ENCODE measurements at regions not wholly inside any gene's neighbourhood (a gene's known extent, or its start where the extent isn't known, plus 50 kb on each side); places are given as distances from the start of the nearest gene placed in this dataset.

DNA sequence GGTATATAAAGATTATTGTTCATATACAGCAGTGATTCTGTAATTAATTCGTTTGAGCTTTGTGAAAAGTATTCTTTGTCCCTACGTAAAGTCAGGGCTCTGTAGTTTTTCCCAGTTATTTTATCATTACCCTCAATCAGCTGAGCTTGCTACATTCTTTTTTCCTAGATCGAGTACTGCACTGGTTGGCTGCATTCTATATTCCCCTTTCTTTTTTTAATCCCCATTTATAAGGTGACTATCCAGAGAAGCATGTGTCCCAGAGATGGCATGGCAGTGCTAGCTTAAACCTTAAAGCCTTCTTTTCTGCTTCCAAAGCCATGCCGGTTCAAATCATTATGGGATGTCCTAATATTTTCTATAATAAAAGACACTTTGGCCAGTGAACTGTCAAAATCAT is 230.1 kb upstream of the CELF2 start:
- H3K27me3 ChIP-seq, result no peaks in the 10 kb centered on the region
- H3K4me1 ChIP-seq, result peaks cover 15 to 36% of the 10 kb centered on the region in 2 donors
- intact Hi-C loops (cut with DNase I), result no loop called here
- H3K9me3 ChIP-seq, result no peaks in the 10 kb centered on the region
- TF ChIP-seq, protein P1, sequence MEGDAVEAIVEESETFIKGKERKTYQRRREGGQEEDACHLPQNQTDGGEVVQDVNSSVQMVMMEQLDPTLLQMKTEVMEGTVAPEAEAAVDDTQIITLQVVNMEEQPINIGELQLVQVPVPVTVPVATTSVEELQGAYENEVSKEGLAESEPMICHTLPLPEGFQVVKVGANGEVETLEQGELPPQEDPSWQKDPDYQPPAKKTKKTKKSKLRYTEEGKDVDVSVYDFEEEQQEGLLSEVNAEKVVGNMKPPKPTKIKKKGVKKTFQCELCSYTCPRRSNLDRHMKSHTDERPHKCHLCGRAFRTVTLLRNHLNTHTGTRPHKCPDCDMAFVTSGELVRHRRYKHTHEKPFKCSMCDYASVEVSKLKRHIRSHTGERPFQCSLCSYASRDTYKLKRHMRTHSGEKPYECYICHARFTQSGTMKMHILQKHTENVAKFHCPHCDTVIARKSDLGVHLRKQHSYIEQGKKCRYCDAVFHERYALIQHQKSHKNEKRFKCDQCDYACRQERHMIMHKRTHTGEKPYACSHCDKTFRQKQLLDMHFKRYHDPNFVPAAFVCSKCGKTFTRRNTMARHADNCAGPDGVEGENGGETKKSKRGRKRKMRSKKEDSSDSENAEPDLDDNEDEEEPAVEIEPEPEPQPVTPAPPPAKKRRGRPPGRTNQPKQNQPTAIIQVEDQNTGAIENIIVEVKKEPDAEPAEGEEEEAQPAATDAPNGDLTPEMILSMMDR (IDR thresholded peaks at IDR 0.05), result no peak
- no peak overlapping the region for H3K4me3 ChIP-seq
- peak overlapping the region; percentile 60 to 79 for H3K27ac ChIP-seq
- ATAC-seq (peak; percentile 10), DNase-seq (no peak)
- no peaks in the 10 kb centered on the region for H3K36me3 ChIP-seq

DNA sequence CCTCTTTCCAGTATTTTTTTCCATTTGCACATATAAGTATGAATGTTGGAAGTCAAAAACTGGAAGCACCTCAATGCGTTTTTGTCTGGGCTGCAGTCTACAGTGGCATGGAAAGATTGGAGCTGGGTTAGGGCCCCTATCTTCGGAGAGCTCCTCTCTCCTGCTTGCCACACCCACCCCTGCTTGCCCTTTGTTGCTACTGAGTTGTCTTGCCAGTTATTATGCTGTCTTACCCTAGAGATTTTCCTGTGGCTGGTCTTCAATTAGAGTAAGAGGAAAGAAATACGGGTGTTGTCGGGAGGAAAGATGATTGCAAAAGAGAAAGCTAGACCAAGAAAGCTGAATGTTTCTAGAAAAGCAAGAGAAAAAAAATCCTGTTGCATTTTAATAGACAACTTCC is 228.9 kb upstream of the CELF2 start:
- no peaks in the 10 kb centered on the region for H3K27me3 ChIP-seq
- ATAC-seq (peak; percentile 22), DNase-seq (no peak)
- H3K9me3 ChIP-seq, result no peaks in the 10 kb centered on the region
- H3K4me1 ChIP-seq, result peaks cover 15 to 36% of the 10 kb centered on the region in 2 donors
- H3K4me3 ChIP-seq, result no peak overlapping the region
- H3K27ac ChIP-seq, result peak overlapping the region; percentile 27 to 60
- TF ChIP-seq, protein P1 (IDR thresholded peaks at IDR 0.05), result no peak
- intact Hi-C loops (cut with DNase I), result no loop called here
- no peaks in the 10 kb centered on the region for H3K36me3 ChIP-seq

DNA sequence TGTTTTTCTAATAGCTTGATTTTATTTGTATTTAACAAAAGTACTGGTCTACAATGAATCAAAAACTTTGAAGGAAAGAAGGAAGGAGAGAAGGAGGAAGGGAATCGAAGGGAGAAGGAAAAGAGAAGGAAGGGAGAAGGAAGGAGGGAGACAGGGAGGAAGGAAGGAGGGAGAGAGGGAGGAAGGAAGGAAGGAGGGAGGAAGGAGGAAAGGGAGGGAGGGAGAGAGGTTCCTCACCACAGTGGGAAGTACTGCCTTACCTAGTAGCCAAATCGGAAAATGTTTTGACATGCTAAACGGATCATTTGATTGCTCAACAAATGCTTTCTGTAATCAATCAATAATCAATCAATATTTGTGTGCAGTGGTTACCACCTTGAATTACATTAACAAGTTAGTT is 225.8 kb upstream of the CELF2 start:
- peak overlapping the region in 1 of 2 donors; percentile 23 for H3K4me3 ChIP-seq

DNA sequence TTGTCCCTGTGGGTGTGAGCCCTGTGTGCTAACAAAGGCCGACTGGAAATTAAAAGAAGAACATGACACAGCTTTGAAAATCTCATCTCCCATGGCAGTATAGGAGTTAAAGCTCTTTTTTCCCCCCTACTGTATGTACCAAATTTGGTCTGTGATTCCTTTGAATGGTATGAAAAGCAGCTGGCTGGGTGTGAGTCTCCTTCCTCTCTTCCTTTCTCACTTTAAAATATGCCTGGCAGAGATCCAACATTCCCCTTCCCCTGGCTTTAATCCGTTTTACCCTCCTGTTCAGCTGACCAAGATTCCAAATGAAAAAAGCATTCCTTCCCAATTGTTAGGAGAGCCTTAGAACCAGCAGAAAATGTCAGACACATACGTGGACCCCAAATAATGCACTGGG is 225.0 kb upstream of the CELF2 start:
- intact Hi-C loops (cut with DNase I), result no loop called here

More for the DNA sequence above, 225.8 kb upstream of the CELF2 start:
- intact Hi-C loops (cut with DNase I), result no loop called here
- ATAC-seq (no peak), DNase-seq (no peak)
- Histone ChIP-seq H3K9me3 (no peaks in the 10 kb centered on the region), H3K27ac (no peak overlapping the region), H3K4me1 (peaks cover 13 to 34% of the 10 kb centered on the region in 2 donors), H3K27me3 (no peaks in the 10 kb centered on the region), H3K36me3 (no peaks in the 10 kb centered on the region)
- TF ChIP-seq, protein P1 (IDR thresholded peaks at IDR 0.05), result no peak

DNA sequence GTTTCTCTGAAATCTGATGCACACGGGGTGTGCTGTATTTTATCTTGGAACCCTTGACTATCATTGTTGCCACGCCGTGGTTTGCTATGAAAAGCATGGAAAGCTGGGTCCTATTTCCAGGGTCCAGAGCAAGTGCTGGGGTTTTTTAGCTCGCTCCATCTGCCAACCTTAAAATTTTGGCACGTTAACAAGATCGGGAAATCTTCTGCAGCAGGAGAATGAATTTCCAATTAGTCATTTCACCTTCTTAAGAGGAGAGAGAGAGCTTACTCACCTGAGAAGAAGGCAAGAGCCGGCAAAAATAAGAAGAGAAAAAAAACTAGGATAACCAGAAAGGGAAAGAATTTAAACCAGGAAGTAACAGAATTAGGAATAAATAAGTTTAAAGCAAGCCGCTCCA is 223.6 kb upstream of the CELF2 start:
- TF ChIP-seq, protein P1 (IDR thresholded peaks at IDR 0.05), result no peak
- Histone ChIP-seq H3K4me3 (peak overlapping the region; percentile 7 to 23), H3K4me1 (peaks cover 9 to 20% of the 10 kb centered on the region in 2 donors), H3K27ac (peak overlapping the region; percentile 45 to 61), H3K27me3 (no peaks in the 10 kb centered on the region), H3K9me3 (no peaks in the 10 kb centered on the region), H3K36me3 (no peaks in the 10 kb centered on the region)
- ATAC-seq (no peak), DNase-seq (no peak)
- intact Hi-C loops (cut with DNase I), result no loop called here

More for the DNA sequence above, 225.0 kb upstream of the CELF2 start:
- peak overlapping the region; percentile 8 to 23 for H3K4me3 ChIP-seq
- peak overlapping the region; percentile 45 to 57 for H3K27ac ChIP-seq
- H3K9me3 ChIP-seq, result no peaks in the 10 kb centered on the region
- H3K36me3 ChIP-seq, result no peaks in the 10 kb centered on the region
- H3K27me3 ChIP-seq, result no peaks in the 10 kb centered on the region
- TF ChIP-seq, protein P1 (IDR thresholded peaks at IDR 0.05), result no peak
- peaks cover 13 to 29% of the 10 kb centered on the region in 2 donors for H3K4me1 ChIP-seq
- ATAC-seq, result peak; percentile 8
- DNase-seq, result no peak
